GM18909 (cell line): ENCODE measurements at regions not wholly inside any gene's neighbourhood (a gene's known extent, or its start where the extent isn't known, plus 50 kb on each side); places are given as distances from the start of the nearest gene placed in this dataset.
"Not testable (repeated sequence)": the region's sequence is repeated elsewhere in the genome, so short reads cannot be mapped to it uniquely, and the experiment has no call there.

Experiments used
- ATAC-seq: cut with Tn5 transposase; IDR thresholded peaks from one replicate; pipeline ENCODE4 v1.9.1; 2021; ENCODE audit warnings: mild to moderate bottlenecking; ENCODE audit not compliant: unreplicated experiment, poor library complexity

- ATAC-seq, result no peak
Measured at GRCh38 chr9:103068753-103069152, 73.6 kb downstream of the CYLC2 start.

GRCh38 chr9:103078581-103078980, 83.4 kb downstream of the CYLC2 start:
- ATAC-seq, result no peak

GRCh38 chr9:103082494-103082893, 87.4 kb downstream of the CYLC2 start:
- ATAC-seq, result no peak

GRCh38 chr9:103089357-103089756, 94.2 kb downstream of the CYLC2 start:
- ATAC-seq, result no peak

GRCh38 chr9:103104101-103104500, 109.0 kb downstream of the CYLC2 start:
- ATAC-seq, result no peak

DNA sequence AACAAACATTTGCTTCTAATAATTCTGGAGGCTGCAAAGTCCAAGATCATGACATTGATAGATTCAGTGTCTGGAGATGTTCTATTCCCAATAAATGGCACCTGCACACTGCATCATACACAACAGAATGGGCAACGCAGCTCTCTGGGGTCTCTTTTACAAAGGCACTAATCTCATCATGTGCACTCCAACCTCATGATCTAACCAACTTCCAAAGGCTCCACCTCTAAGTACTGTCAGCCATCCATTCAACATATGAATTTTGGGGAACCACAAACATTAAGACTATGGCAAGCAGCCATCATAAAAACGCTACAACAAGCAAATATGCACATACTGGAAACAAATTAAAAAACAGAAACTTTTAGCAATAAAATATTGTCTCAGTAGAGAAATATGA, 121.1 kb downstream of the CYLC2 start:
- no peak for ATAC-seq

DNA sequence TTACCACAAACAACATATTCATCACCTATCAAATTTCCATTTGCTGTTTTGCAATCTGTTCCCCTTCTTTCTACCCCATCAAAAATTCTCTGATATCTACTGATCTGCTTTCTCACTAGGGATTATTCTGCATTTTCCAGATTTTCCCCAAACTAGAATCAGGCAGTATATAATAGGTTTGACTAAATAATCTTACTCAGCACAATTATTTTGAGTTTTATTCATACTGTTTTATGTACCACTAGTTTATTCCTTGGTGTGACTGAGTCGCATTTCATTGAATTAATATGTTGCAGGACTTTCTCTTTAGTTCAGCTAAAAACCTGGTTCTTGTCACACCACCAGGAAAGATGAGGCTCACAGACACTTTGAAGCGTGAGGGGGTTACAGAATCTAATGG, 131.4 kb downstream of the CYLC2 start:
- ATAC-seq, result no peak

GRCh38 chr9:103139891-103140290, 144.8 kb downstream of the CYLC2 start:
- ATAC-seq, result no peak

GRCh38 chr9:103152473-103152872, 157.3 kb downstream of the CYLC2 start:
- ATAC-seq, result no peak

- no peak for ATAC-seq
Measured at GRCh38 chr9:103167530-103167929, 172.4 kb downstream of the CYLC2 start.

DNA sequence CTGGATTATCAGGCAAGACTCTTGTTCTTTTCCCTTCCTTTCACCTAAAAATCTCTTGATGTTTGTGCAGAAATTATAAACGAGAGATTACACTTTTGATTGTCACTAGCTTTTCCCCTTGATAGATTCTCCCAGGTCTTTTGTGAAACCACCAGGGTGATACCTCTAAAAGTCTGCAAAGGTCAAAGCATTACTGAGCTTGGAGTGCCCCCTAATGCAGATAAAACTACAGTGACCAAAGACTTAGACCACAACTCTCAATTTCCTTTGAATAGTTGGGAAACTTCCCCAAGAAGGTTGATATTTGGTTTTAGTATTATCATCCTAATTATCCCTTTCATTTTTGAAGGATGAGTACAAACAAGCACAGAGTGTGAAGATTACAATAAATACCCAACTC, 173.1 kb downstream of the CYLC2 start:
- no peak for ATAC-seq

- no peak for ATAC-seq
Measured at GRCh38 chr9:103169798-103170197, 174.7 kb downstream of the CYLC2 start.

DNA sequence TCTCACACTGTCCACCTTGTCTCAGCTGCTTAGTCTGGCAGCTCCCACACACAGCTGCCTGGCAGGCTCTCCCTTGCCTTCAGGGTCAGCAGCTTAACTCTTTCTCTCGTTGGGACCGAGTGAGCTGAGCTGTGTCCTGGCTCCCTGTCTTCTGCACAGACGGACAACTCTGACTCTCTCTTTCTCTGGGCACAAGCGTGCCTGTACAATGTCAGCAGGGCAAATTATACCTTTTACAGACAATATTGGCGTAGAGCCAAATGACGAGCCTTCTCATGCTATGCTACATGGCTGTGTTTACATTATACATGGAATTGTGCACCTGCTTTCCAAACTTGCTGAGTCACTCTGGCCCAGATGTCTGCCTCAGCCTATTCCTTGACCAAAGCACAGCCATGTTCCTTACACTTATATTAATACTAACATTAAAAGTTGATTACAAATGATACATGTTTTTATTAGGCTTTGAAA, 188.6 kb downstream of the CYLC2 start:
- ATAC-seq, result no peak

GRCh38 chr9:103186959-103187358, 191.8 kb downstream of the CYLC2 start:
- no peak for ATAC-seq

DNA sequence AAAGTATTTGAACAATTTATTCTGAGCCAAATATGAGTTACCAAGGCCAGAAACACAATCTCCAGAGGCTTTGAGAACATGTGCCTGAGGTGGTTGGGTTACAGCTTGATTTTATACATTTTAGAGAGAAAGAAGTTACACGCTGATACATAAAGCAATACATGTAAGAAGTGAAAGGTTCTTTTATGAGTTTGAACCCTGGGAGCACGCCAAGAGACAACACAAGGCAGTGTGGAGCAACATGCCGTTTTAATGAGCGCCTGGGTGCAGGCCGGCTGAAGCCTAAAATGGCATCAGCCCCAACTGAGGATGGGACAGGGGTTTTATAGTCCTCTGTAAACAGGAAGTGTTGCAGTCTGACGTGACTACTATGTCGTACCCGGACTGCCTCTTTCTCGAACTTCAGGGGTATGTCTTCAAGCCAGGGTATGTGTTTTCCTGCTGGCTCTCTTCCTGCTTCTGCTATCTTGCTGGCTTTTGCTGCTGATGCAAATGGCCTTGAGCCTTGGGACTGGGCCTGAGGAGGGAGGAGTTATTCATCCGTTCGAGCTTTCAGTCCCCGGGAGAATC, 193.7 kb downstream of the CYLC2 start:
- ATAC-seq, result no peak

GRCh38 chr9:103193992-103194391, 198.9 kb downstream of the CYLC2 start:
- no peak for ATAC-seq

DNA sequence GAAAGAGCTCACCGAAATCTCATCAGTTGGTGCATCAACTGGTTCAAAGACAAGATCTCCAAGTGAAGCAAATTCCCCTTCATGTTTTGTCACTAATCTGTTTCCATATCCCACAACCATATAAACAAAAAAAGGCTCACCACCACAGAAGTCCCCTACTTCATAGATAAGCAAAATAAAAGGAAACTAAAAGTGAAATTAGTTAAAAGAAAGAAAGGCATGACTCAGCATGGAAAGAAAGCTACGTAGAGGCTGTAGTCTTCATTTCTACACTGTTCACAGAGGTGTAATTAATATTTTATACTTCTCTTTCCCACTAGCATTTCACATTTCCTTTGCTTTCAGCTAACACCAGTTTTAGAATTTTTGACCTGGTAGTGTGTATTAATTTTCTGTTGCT, 208.0 kb downstream of the CYLC2 start:
- no peak for ATAC-seq

DNA sequence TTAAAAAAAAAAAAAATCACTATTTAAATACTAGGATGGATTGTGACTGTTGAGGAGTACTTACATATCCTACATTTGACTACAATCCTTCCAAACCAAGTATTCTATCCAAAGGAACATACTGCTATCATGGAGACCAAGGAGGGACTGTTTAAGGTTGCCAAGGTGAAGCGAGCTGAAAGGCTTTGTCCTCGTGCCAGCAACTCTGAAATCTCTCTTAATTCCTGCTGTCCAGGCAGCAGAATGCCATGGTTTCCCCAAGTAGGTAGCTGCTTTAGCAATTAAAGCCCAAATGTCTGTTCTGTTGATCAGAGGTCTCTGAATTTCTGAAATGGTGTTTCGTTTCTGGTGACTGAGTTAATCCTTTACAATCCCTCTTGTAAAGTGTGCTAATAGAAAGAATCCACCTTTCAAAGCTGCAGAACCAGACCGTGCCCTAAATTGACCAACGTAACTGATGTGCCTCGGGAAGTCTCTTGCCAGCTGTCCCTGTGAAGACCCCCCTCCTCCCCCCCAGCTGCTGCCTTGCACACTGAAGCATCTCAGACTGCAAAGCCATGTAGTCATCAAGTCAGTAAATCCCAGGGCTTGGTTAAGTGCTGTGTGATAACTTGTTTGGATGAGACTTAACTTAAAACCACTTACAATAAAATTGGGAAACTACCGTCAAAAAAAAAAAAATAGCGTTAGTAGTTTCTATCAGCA, 210.9 kb downstream of the CYLC2 start:
- ATAC-seq, result not testable (repeated sequence)

- ATAC-seq, result no peak
Measured at GRCh38 chr9:103210607-103211006, 215.5 kb downstream of the CYLC2 start.

DNA sequence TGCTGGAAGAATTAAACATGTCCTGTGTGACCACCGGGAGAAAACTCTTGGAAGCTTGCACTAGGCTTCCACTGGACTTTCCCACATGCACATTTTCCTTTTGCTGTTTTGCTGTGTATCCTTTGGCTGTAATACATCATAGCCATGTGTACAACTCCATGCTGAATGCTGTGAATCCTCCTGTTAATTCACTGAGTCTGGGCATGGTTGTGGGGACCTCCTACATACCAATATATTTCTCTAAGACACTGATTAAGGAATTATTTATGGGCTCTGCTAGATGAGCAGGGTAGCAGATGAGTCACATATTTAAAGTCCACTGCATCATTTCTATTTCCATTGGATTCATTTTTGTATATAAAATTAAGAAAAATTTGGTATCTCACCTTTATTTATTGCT, 220.1 kb downstream of the CYLC2 start:
- ATAC-seq, result no peak

DNA sequence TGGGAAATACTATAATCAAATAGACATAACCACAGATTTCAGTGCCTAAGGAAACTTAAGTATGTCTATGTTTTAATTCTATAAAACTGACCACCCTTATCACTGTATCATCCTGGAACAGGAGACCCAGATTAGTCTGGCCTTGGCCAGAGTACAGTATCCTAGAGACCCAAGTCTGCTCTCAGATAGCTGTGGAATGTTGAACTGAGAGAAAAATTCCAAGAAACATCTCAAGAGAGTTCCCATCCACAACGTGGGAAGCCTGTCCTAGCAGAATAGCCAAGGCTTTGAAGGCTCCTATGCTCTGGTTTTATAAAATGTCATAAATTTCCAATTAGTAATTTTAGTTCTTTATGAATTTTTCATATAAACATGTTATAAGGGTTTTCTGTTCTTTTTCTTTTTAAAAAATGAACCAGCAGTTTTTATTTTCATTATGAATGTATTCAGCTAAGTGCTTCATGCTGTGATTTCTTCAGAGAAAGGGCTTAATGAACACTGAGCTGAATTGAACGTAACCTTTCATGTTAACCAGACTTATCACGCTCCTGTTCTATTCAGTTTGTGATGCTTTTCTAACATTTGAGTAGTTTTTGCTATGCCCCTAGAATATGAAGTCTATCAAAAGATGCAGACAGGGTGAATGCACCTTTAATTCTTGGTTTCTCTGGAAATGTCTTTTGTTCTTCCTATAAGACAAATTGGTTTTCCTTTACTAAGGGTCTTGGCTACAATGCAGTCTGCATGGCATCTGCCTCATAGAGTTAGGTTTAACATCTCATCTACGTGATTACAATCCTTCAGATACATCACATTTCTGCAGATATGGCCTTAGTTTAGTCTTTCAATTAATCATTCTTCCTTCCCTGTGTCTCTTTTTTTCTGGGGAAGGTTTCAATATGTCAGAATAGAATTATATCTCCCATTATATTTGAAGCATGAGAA, 230.8 kb downstream of the CYLC2 start:
- ATAC-seq, result no peak
